ENCODE measurements at regions not wholly inside any gene's neighbourhood (a gene's known extent, or its start where the extent isn't known, plus 50 kb on each side); places are given as distances from the start of the nearest gene placed in this dataset.
A peak's percentile ranks its signal among the peaks of the same experiment; 100 is the strongest.

- Mint-ChIP-seq H3K4me3 (no peak overlapping the region), H3K27ac (peak overlapping the region in 1 of 3 experiments; percentile 71), H3K36me3 (ENCODE audit: low read depth) (no peaks in the 10 kb centered on the region), H3K4me1 (peaks cover 53% of the 10 kb centered on the region), H3K27me3 (ENCODE audit: low read depth) (no peaks in the 10 kb centered on the region), H3K9me3 (no peaks in the 10 kb centered on the region)
- TF ChIP-seq CTCF (IDR thresholded peaks at IDR 0.05; ENCODE audit: unreplicated experiment in 3 of 3) = no peak
These were observed 771.1 kb upstream of the ZEB2 start for GRCh38 chr2:145290986-145291385.

GRCh38 chr2:145289946-145290345, 770.0 kb upstream of the ZEB2 start:
- peak overlapping the region in 1 of 3 experiments; percentile 71 for H3K27ac Mint-ChIP-seq
- H3K9me3 Mint-ChIP-seq = no peaks in the 10 kb centered on the region
- H3K4me1 Mint-ChIP-seq = peaks cover 54% of the 10 kb centered on the region
- H3K36me3 Mint-ChIP-seq (ENCODE audit: low read depth) = no peaks in the 10 kb centered on the region
- no peak overlapping the region for H3K4me3 Mint-ChIP-seq
- TF ChIP-seq CTCF (IDR thresholded peaks at IDR 0.05; ENCODE audit: unreplicated experiment in 3 of 3) = no peak
- H3K27me3 Mint-ChIP-seq (ENCODE audit: low read depth) = no peaks in the 10 kb centered on the region

- H3K4me1 Mint-ChIP-seq = peaks cover 54% of the 10 kb centered on the region
- no peaks in the 10 kb centered on the region for H3K36me3 Mint-ChIP-seq (ENCODE audit: low read depth)
- peak overlapping the region in 1 of 3 experiments; percentile 71 for H3K27ac Mint-ChIP-seq
- no peaks in the 10 kb centered on the region for H3K9me3 Mint-ChIP-seq
- no peak overlapping the region for H3K4me3 Mint-ChIP-seq
- TF ChIP-seq CTCF (IDR thresholded peaks at IDR 0.05; ENCODE audit: unreplicated experiment in 3 of 3) = no peak
- H3K27me3 Mint-ChIP-seq (ENCODE audit: low read depth) = no peaks in the 10 kb centered on the region
These were observed 769.0 kb upstream of the ZEB2 start for GRCh38 chr2:145288650-145289496.

- Mint-ChIP-seq H3K27ac (peak overlapping the region; percentile 69 to 92 (median 74)), H3K9me3 (peaks cover 4% of the 10 kb centered on the region), H3K27me3 (ENCODE audit: low read depth) (no peaks in the 10 kb centered on the region), H3K36me3 (ENCODE audit: low read depth) (no peaks in the 10 kb centered on the region), H3K4me3 (no peak overlapping the region), H3K4me1 (peaks cover 54% of the 10 kb centered on the region)
- TF ChIP-seq CTCF (IDR thresholded peaks at IDR 0.05; ENCODE audit: unreplicated experiment in 3 of 3) = no peak
These were observed 767.8 kb upstream of the ZEB2 start for GRCh38 chr2:145287736-145288135.

- Mint-ChIP-seq H3K27ac (peak overlapping the region; percentile 69 to 92 (median 73)), H3K4me1 (peaks cover 54% of the 10 kb centered on the region), H3K27me3 (ENCODE audit: low read depth) (no peaks in the 10 kb centered on the region), H3K4me3 (peak overlapping the region in 2 of 3 experiments; percentile 10 to 17), H3K9me3 (peaks cover 4% of the 10 kb centered on the region), H3K36me3 (ENCODE audit: low read depth) (no peaks in the 10 kb centered on the region)
- no peak for TF ChIP-seq CTCF (IDR thresholded peaks at IDR 0.05; ENCODE audit: unreplicated experiment in 3 of 3)
These were observed 766.9 kb upstream of the ZEB2 start for GRCh38 chr2:145286716-145287275.
